ENCODE measurements at regions not wholly inside any gene's neighbourhood (a gene's known extent, or its start where the extent isn't known, plus 50 kb on each side); places are given as distances from the start of the nearest gene placed in this dataset.

- TF ChIP-seq, protein P1, sequence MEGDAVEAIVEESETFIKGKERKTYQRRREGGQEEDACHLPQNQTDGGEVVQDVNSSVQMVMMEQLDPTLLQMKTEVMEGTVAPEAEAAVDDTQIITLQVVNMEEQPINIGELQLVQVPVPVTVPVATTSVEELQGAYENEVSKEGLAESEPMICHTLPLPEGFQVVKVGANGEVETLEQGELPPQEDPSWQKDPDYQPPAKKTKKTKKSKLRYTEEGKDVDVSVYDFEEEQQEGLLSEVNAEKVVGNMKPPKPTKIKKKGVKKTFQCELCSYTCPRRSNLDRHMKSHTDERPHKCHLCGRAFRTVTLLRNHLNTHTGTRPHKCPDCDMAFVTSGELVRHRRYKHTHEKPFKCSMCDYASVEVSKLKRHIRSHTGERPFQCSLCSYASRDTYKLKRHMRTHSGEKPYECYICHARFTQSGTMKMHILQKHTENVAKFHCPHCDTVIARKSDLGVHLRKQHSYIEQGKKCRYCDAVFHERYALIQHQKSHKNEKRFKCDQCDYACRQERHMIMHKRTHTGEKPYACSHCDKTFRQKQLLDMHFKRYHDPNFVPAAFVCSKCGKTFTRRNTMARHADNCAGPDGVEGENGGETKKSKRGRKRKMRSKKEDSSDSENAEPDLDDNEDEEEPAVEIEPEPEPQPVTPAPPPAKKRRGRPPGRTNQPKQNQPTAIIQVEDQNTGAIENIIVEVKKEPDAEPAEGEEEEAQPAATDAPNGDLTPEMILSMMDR (IDR thresholded peaks at IDR 0.05), result no peak
- no peak for TF ChIP-seq POLR2A (IDR thresholded peaks at IDR 0.05)
Observed at GRCh38 chr10:111524134-111524533, 447.3 kb downstream of the ADRA2A start.
